ENCODE measurements at regions not wholly inside any gene's neighbourhood (a gene's known extent, or its start where the extent isn't known, plus 50 kb on each side); places are given as distances from the start of the nearest gene placed in this dataset.

- in situ Hi-C loops (cut with HindIII; ENCODE audit: low sequenced_read_pairs): no loop called here
- no peak for TF ChIP-seq CTCF (IDR thresholded peaks at IDR 0.05; ENCODE audit: low read depth, low read length)
- no peak overlapping the region for H3K4me3 ChIP-seq (ENCODE audit: low read depth, low read length)
- DNase-seq (ENCODE audit: low read depth, low spot score): no peak
These were observed 64.8 kb upstream of the LCLAT1 start for GRCh38 chr2:30382162-30382783.

DNA sequence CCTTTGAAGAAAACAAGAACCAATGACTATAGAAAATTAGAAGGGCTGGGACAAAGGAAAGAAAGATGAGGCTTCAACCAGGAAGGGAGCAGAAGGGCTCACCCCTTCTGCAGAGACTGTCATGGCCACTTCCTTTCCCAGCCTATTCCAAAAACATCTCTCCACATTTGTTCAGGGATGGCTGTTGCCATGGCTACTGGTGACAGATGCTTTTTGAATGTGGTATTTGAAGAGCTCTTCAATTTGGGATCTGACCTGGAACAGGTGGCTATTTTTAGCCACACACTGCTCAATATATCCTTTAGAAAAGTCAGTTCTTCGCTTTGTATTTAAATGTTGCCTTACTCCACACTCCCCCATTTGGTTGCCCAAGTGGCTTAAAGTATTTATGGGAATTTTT is 64.1 kb upstream of the LCLAT1 start:
- no peak for TF ChIP-seq CTCF (IDR thresholded peaks at IDR 0.05; ENCODE audit: low read depth, low read length)
- H3K4me3 ChIP-seq (ENCODE audit: low read depth, low read length): no peak overlapping the region
- in situ Hi-C loops (cut with HindIII; ENCODE audit: low sequenced_read_pairs): no loop called here
- DNase-seq (ENCODE audit: low read depth, low spot score): no peak

GRCh38 chr2:30385327-30385726 is 61.7 kb upstream of the LCLAT1 start:
- peak; percentile 49 for DNase-seq (ENCODE audit: low read depth, low spot score)
- H3K4me3 ChIP-seq (ENCODE audit: low read depth, low read length): no peak overlapping the region
- in situ Hi-C loops (cut with HindIII; ENCODE audit: low sequenced_read_pairs): no loop called here
- no peak for TF ChIP-seq CTCF (IDR thresholded peaks at IDR 0.05; ENCODE audit: low read depth, low read length)

- no peak overlapping the region for H3K4me3 ChIP-seq (ENCODE audit: low read depth, low read length)
These were observed 54.9 kb upstream of the LCLAT1 start for GRCh38 chr2:30392097-30392496.

GRCh38 chr2:30393510-30393909 is 53.5 kb upstream of the LCLAT1 start:
- no peak for TF ChIP-seq CTCF (IDR thresholded peaks at IDR 0.05; ENCODE audit: low read depth, low read length)
- H3K4me3 ChIP-seq (ENCODE audit: low read depth, low read length): no peak overlapping the region
- no peak for DNase-seq (ENCODE audit: low read depth, low spot score)
- in situ Hi-C loops (cut with HindIII; ENCODE audit: low sequenced_read_pairs): no loop called here

More at GRCh38 chr2:30392097-30392496, 54.9 kb upstream of the LCLAT1 start:
- no peak for TF ChIP-seq CTCF (IDR thresholded peaks at IDR 0.05; ENCODE audit: low read depth, low read length)
- no peak for DNase-seq (ENCODE audit: low read depth, low spot score)
- in situ Hi-C loops (cut with HindIII; ENCODE audit: low sequenced_read_pairs): no loop called here

DNA sequence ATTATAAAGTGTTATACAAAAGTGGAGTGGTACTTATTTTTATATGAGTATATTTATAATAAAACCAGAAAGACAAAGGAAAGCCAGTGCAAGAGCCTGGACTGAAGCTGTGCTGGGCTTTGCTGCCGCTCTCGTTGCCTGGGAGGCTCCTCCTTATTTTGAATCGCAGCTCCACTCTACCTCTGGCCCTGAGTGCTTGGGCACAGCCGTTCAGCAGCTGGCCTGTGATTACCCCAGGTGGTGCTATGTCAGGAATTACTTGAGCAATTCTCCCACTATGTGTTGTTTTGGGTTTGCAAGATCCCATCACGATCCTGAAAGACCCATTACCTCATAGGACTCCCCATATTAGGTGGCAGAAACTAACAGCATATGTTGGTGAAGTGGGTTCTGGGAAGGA is 53.0 kb upstream of the LCLAT1 start:
- DNase-seq (ENCODE audit: low read depth, low spot score): no peak
- H3K4me3 ChIP-seq (ENCODE audit: low read depth, low read length): no peak overlapping the region
- TF ChIP-seq CTCF (IDR thresholded peaks at IDR 0.05; ENCODE audit: low read depth, low read length): no peak
- in situ Hi-C loops (cut with HindIII; ENCODE audit: low sequenced_read_pairs): no loop called here

All from astrocyte of the spinal cord (primary cell).